SU-DHL-6 (cell line): ENCODE measurements at regions not wholly inside any gene's neighbourhood (a gene's known extent, or its start where the extent isn't known, plus 50 kb on each side); places are given as distances from the start of the nearest gene placed in this dataset.

Experiments
- H2AFZ ChIP-seq: fragments of 200-600 bp; sonication (generic); 2 replicates; pipeline ENCODE4 v1.6.1; 2014; ENCODE audit warnings: low read depth, mild to moderate bottlenecking, moderate library complexity, mixed read lengths, antibody characterized with exemption, low read length; ENCODE audit not compliant: severe bottlenecking
- H3F3A ChIP-seq: fragments of 200-600 bp; shearing (Covaris generic); 2 replicates; pipeline ENCODE4 v1.6.0; 2016; ENCODE audit warnings: antibody characterized with exemption, mild to moderate bottlenecking; ENCODE audit not compliant: insufficient read depth
- H3K27ac ChIP-seq: fragments of 200-600 bp; sonication (generic); 2 replicates; pipeline ENCODE4 v1.5.1; 2016; ENCODE audit warnings: low read depth, mild to moderate bottlenecking, low read length, moderate library complexity, mixed read lengths
- H3K27me3 ChIP-seq: fragments of 200-600 bp; sonication (generic), shearing (Covaris generic); 2 replicates; pipeline ENCODE4 v1.6.0; 2014; ENCODE audit warnings: mild to moderate bottlenecking, low read length
- H3K36me3 ChIP-seq: fragments of 200-600 bp; sonication (generic); 2 replicates; pipeline ENCODE4 v1.6.1; 2014; ENCODE audit warnings: mild to moderate bottlenecking, low read length, mixed read lengths
- H3K4me2 ChIP-seq: fragments of 300-600, 200-600 bp; shearing (Covaris generic), sonication (generic); 2 replicates; pipeline ENCODE4 v1.6.0; 2014; ENCODE audit warnings: low read length, low read depth, mild to moderate bottlenecking; ENCODE audit not compliant: poor library complexity, severe bottlenecking
- H3K4me3 ChIP-seq: fragments of 200-600 bp; sonication (generic); 2 replicates; pipeline ENCODE4 v1.5.1; 2014; ENCODE audit warnings: antibody characterized with exemption, low read length, mild to moderate bottlenecking, mixed read lengths; ENCODE audit not compliant: insufficient read depth, poor library complexity, severe bottlenecking
- H3K79me2 ChIP-seq: fragments of 200-600 bp; sonication (generic); 2 replicates; pipeline ENCODE4 v1.6.1; 2014; ENCODE audit warnings: mild to moderate bottlenecking, low read length, moderate library complexity; ENCODE audit not compliant: insufficient read depth
- H3K9ac ChIP-seq: fragments of 200-600 bp; sonication (generic); 2 replicates; pipeline ENCODE4 v1.7.0; 2014; ENCODE audit warnings: mild to moderate bottlenecking, low read length
- H3K9me2 ChIP-seq: fragments of 200-600 bp; sonication (generic); replicated peaks from 2 replicates; pipeline ENCODE4 v1.6.1; 2014; ENCODE audit warnings: low read length; ENCODE audit not compliant: insufficient read depth
- H3K9me3 ChIP-seq: fragments of 200-600 bp; sonication (generic); 2 replicates; pipeline ENCODE4 v1.6.1; 2014; ENCODE audit warnings: low read length, mixed read lengths; ENCODE audit not compliant: insufficient read depth
- H4K20me1 ChIP-seq: fragments of 200-600 bp; sonication (generic); 2 replicates; pipeline ENCODE4 v1.6.1; 2014; ENCODE audit warnings: low read depth, mild to moderate bottlenecking, antibody characterized with exemption, low read length, moderate library complexity, mixed read lengths
- CTCF ChIP-seq: fragments of 200-600 bp; sonication (generic); IDR thresholded peaks from one replicate; pipeline ENCODE4 v1.5.1; 2017; ENCODE audit warnings: antibody characterized with exemption, mild to moderate bottlenecking, low read length, moderate library complexity; ENCODE audit not compliant: insufficient read depth, poor library complexity, severe bottlenecking
- EZH2phosphoT487 ChIP-seq: fragments of 200-600 bp; sonication (generic), shearing (Covaris generic); conservative IDR thresholded peaks from 2 replicates; pipeline ENCODE4 v1.6.1; 2018; ENCODE audit warnings: mild to moderate bottlenecking, antibody characterized with exemption, low read length, moderate library complexity, mixed read lengths

- Histone ChIP-seq H2AFZ (no peak overlapping the region), H4K20me1 (no peaks in the 10 kb centered on the region), H3K9me3 (no peaks in the 10 kb centered on the region), H3K4me2 (no peak overlapping the region), H3K9me2 (no peaks in the 10 kb centered on the region), H3K79me2 (no peaks in the 10 kb centered on the region), H3K27me3 (no peaks in the 10 kb centered on the region), H3K27ac (no peak overlapping the region), H3F3A (no peaks in the 10 kb centered on the region), H3K4me3 (no peak overlapping the region), H3K9ac (no peak overlapping the region), H3K36me3 (no peaks in the 10 kb centered on the region)
- no peak for TF ChIP-seq CTCF
- no peak for TF ChIP-seq EZH2phosphoT487
Measured at GRCh38 chr5:68740226-68740910, 353.4 kb upstream of the SLC30A5 start.

DNA sequence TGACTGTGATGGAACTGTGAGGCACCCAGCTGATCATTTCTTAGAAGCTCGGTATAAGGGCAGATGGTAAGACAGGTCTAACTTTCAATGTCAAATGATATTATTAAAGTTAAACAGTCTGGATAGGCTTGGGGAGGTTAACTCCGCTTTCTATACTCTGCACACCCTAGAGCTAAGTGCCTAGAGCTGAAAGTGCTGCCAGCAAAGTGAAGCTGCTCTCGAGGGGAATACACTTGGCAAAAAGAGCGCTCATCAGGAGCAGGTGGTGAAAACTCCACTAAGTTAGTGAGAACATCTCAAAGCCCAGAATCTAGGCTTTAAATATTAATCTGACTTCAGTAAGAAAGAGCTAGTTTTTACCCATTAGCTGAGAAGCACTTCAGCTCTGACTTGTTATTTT, 349.6 kb upstream of the SLC30A5 start:
- no peak overlapping the region for H3K9ac ChIP-seq
- no peaks in the 10 kb centered on the region for H3K27me3 ChIP-seq
- H3K36me3 ChIP-seq, result no peaks in the 10 kb centered on the region
- TF ChIP-seq EZH2phosphoT487, result no peak
- TF ChIP-seq CTCF, result no peak
- no peaks in the 10 kb centered on the region for H3K9me3 ChIP-seq
- no peak overlapping the region for H3K4me2 ChIP-seq
- no peaks in the 10 kb centered on the region for H3K79me2 ChIP-seq
- no peak overlapping the region for H3K4me3 ChIP-seq
- no peaks in the 10 kb centered on the region for H3K9me2 ChIP-seq
- no peaks in the 10 kb centered on the region for H4K20me1 ChIP-seq
- no peaks in the 10 kb centered on the region for H3F3A ChIP-seq
- H3K27ac ChIP-seq, result no peak overlapping the region
- H2AFZ ChIP-seq, result no peak overlapping the region

DNA sequence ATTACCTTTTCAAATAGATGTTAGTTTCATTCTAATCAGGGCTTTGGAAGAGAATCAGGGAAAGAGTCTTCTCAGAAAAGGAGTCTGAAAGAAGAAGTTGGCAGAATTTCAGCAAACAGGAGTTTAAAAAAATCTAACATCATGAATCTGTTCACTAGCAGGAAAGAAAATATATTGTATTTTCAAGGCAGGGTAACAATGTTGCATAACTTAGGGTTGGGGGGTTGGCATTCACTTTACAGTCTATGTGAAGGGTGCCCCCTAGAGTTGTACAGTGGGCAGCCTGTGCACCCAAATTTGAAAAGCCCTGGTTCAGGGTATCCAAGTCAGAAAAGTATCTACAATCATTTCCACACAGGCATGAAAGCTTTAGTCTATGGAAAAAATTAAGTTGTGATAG, 348.4 kb upstream of the SLC30A5 start:
- Histone ChIP-seq H3K4me3 (no peak overlapping the region), H3K9ac (no peak overlapping the region)

More for the DNA sequence above, 348.4 kb upstream of the SLC30A5 start:
- Histone ChIP-seq H3F3A (no peaks in the 10 kb centered on the region), H3K9me2 (no peaks in the 10 kb centered on the region), H3K27ac (no peak overlapping the region), H4K20me1 (no peaks in the 10 kb centered on the region), H3K79me2 (no peaks in the 10 kb centered on the region), H3K4me2 (no peak overlapping the region), H3K9me3 (no peaks in the 10 kb centered on the region), H3K36me3 (no peaks in the 10 kb centered on the region), H2AFZ (no peak overlapping the region), H3K27me3 (no peaks in the 10 kb centered on the region)
- TF ChIP-seq CTCF, result no peak
- no peak for TF ChIP-seq EZH2phosphoT487
